Activated effector memory CD4-positive, alpha-beta T cell treated with anti-CD3 and anti-CD28 coated beads, Interleukin-2, amount 50 U/mL, for 16 hours (primary cell): ENCODE measurements at regions not wholly inside any gene's neighbourhood (a gene's known extent, or its start where the extent isn't known, plus 50 kb on each side); places are given as distances from the start of the nearest gene placed in this dataset.

Source experiments
- DNase-seq: peaks from one replicate; pipeline ENCODE4 v3.0.0-alpha.2; 2020

- DNase-seq, result no peak
These were observed 236.0 kb upstream of the CIBAR2 start for GRCh38 chr16:85348065-85348840.

- no peak for DNase-seq
These were observed 236.7 kb upstream of the CIBAR2 start for GRCh38 chr16:85348911-85349334.

- no peak for DNase-seq
These were observed 237.3 kb upstream of the CIBAR2 start for GRCh38 chr16:85349365-85350145.

- DNase-seq, result no peak
These were observed 238.0 kb upstream of the CIBAR2 start for GRCh38 chr16:85350146-85350728.

- DNase-seq, result no peak
These were observed 238.7 kb upstream of the CIBAR2 start for GRCh38 chr16:85350973-85351372.

- DNase-seq, result no peak
These were observed 240.7 kb upstream of the CIBAR2 start for GRCh38 chr16:85353013-85353412.

GRCh38 chr16:85353839-85354685 lies 241.8 kb upstream of the CIBAR2 start:
- DNase-seq, result no peak

- DNase-seq, result no peak
These were observed 242.6 kb upstream of the CIBAR2 start for GRCh38 chr16:85354686-85355514.

- DNase-seq, result no peak
These were observed 243.2 kb upstream of the CIBAR2 start for GRCh38 chr16:85355515-85355837.

- DNase-seq, result no peak
These were observed 243.9 kb upstream of the CIBAR2 start for GRCh38 chr16:85356157-85356556.

GRCh38 chr16:85357323-85357722 lies 245.1 kb upstream of the CIBAR2 start:
- no peak for DNase-seq

- no peak for DNase-seq
These were observed 245.7 kb upstream of the CIBAR2 start for GRCh38 chr16:85357924-85358505.

GRCh38 chr16:85358704-85359146 lies 246.5 kb upstream of the CIBAR2 start:
- DNase-seq, result no peak

- DNase-seq, result no peak
These were observed 247.0 kb upstream of the CIBAR2 start for GRCh38 chr16:85359147-85359822.

GRCh38 chr16:85360323-85361277 lies 248.3 kb upstream of the CIBAR2 start:
- no peak for DNase-seq

GRCh38 chr16:85361441-85362118 lies 249.3 kb upstream of the CIBAR2 start:
- DNase-seq, result no peak

GRCh38 chr16:85362443-85362842 lies 250.2 kb upstream of the CIBAR2 start:
- DNase-seq, result no peak

GRCh38 chr16:85363427-85363826 lies 249.7 kb upstream of the GSE1 start:
- DNase-seq, result no peak

GRCh38 chr16:85363881-85364280 lies 249.2 kb upstream of the GSE1 start:
- DNase-seq, result no peak
